GM18868 (cell line): ENCODE measurements at regions not wholly inside any gene's neighbourhood (a gene's known extent, or its start where the extent isn't known, plus 50 kb on each side); places are given as distances from the start of the nearest gene placed in this dataset.
"Not testable (repeated sequence)": the region's sequence is repeated elsewhere in the genome, so short reads cannot be mapped to it uniquely, and the experiment has no call there.

Source experiments
- ATAC-seq: cut with Tn5 transposase; IDR thresholded peaks from one replicate; pipeline ENCODE4 v1.9.1; 2021; ENCODE audit warnings: mild to moderate bottlenecking, moderate library complexity; ENCODE audit not compliant: unreplicated experiment

- peak; percentile 63 for ATAC-seq
Observed at GRCh38 chr6:118719351-118720124, 68.1 kb upstream of the CEP85L start.

GRCh38 chr6:118718903-118719302, 67.5 kb upstream of the CEP85L start:
- no peak for ATAC-seq

- no peak for ATAC-seq
Observed at GRCh38 chr6:118718297-118718696, 66.9 kb upstream of the CEP85L start.

GRCh38 chr6:118717106-118717505, 65.7 kb upstream of the CEP85L start:
- ATAC-seq, result no peak

GRCh38 chr6:118715907-118716306, 64.5 kb upstream of the CEP85L start:
- not testable (repeated sequence) for ATAC-seq

GRCh38 chr6:118715376-118715775, 64.0 kb upstream of the CEP85L start:
- no peak for ATAC-seq

- ATAC-seq, result no peak
Observed at GRCh38 chr6:118714756-118715155, 63.4 kb upstream of the CEP85L start.

GRCh38 chr6:118712969-118713368, 61.6 kb upstream of the CEP85L start:
- ATAC-seq, result no peak

GRCh38 chr6:118710616-118711015, 59.2 kb upstream of the CEP85L start:
- no peak for ATAC-seq

- ATAC-seq, result peak; percentile 87
Observed at GRCh38 chr6:118709859-118710350, 58.5 kb upstream of the CEP85L start.

- ATAC-seq, result peak; percentile 2
Observed at GRCh38 chr6:118708744-118709143, 57.4 kb upstream of the CEP85L start.

- no peak for ATAC-seq
Observed at GRCh38 chr6:118708055-118708454, 56.7 kb upstream of the CEP85L start.

GRCh38 chr6:118706702-118707101, 55.3 kb upstream of the CEP85L start:
- no peak for ATAC-seq

GRCh38 chr6:118705544-118706491, 54.4 kb upstream of the CEP85L start:
- ATAC-seq, result peak; percentile 41

GRCh38 chr6:118704915-118705314, 53.5 kb upstream of the CEP85L start:
- ATAC-seq, result no peak

GRCh38 chr6:118701260-118701659, 49.9 kb upstream of the CEP85L start:
- ATAC-seq, result not testable (repeated sequence)
